ENCODE measurements at regions not wholly inside any gene's neighbourhood (a gene's known extent, or its start where the extent isn't known, plus 50 kb on each side); places are given as distances from the start of the nearest gene placed in this dataset.
"Not testable (repeated sequence)": the region's sequence is repeated elsewhere in the genome, so short reads cannot be mapped to it uniquely, and the experiment has no call there.

- no peak for DNase-seq
Observed at GRCh38 chr3:81888914-81889557, 127.6 kb upstream of the GBE1 start.

- no peak for DNase-seq
Observed at GRCh38 chr3:81887448-81887847, 126.0 kb upstream of the GBE1 start.

GRCh38 chr3:81886081-81886480 lies 124.6 kb upstream of the GBE1 start:
- no peak for DNase-seq

- DNase-seq: no peak
Observed at GRCh38 chr3:81884791-81885190, 123.3 kb upstream of the GBE1 start.

DNA sequence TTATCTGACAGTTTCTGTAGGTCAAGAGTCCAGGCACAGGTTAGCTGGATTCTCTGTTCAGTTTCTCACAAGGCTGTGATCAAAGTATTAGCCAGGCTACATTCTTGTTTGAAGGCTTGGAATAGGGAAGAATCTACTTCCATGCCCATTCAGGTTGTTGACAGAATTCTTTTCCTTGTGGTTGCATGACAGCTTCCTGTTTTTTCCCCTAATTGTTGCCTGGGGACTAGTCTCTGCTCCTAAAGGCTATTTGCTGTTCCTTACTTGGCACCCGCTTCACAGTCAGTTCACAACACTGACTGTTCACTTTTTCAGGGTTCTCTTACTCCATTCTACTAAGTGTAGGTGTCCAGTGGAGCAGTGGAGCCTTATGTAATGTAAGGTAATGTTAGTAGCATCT lies 115.4 kb upstream of the GBE1 start:
- DNase-seq: no peak

GRCh38 chr3:81874738-81875137 lies 113.3 kb upstream of the GBE1 start:
- DNase-seq: no peak

DNA sequence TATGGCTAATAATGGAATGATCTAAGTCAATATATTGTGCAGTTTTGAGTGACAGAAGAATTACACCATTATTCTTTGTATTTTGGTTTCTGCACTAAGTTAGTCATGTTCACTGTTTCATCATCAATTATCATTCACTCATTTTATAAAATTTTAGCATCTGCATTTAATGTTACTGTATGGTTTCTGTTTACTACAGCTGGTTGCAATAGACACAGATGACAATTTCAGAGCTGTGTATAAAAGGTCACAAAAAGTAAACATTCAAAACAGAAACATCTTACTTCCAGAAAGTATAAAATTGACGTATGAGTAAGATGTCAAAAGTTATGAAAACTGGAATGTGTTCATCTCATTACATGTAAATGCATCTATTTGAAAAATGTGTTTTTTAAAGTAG lies 111.1 kb upstream of the GBE1 start:
- no peak for DNase-seq

DNA sequence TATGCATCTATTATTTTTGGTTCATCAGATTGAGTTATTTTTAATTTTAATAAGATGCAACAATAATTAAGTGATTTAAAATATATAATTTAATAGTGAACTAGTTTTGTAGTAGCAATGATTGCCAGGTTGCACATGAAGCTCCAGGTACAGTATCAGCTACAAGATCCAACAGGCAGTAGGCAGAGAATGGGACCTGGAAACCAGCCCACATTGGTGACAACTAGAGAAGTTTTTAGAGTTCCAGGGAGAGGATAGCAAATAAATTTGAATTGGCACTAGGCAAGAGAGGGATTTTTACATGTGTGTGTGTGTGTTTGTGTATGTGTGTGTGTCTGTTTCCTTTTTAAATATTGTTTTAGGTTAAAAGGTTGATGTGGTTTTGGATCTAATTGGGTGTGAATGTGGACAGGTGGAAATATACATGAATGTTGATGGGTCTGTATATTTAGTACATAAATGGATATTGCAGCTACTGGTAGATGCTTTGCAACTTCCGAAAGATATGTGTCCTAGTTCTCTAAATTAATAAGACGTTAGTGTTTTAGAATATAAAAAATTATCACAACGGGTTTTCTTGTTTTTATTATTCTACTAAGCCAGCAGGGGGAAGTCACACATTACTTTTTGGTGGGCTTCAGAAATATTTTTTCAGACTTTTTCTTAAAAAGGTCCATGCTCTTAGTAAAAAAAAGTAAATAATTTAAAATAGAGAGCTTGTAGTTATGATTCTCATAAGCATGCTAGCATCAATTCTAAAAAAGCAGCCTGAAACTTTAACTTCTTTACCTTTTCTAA lies 110.1 kb upstream of the GBE1 start:
- no peak for DNase-seq

- no peak for DNase-seq
Observed at GRCh38 chr3:81869382-81869781, 107.9 kb upstream of the GBE1 start.

DNA sequence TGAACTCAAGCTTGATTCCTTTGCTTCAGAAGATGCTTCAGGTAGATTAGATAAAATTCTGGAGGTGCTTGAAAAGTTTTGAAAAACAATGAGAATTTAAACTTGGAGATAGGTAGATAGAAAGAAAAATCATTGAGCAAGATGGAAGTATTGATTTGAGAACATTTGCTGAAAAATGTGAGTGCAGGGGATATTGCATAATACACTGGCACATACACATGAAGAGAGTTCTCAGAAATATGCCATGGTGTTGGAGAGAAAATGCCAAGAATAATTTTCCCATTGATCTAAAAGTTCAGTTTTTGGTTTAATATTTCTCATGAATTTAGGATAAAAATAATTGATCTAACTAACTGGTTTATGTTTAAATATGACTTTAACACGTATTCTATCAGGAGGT lies 107.2 kb upstream of the GBE1 start:
- DNase-seq: no peak

- no peak for DNase-seq
Observed at GRCh38 chr3:81867875-81868274, 106.4 kb upstream of the GBE1 start.

GRCh38 chr3:81865164-81865563 lies 103.7 kb upstream of the GBE1 start:
- not testable (repeated sequence) for DNase-seq

DNA sequence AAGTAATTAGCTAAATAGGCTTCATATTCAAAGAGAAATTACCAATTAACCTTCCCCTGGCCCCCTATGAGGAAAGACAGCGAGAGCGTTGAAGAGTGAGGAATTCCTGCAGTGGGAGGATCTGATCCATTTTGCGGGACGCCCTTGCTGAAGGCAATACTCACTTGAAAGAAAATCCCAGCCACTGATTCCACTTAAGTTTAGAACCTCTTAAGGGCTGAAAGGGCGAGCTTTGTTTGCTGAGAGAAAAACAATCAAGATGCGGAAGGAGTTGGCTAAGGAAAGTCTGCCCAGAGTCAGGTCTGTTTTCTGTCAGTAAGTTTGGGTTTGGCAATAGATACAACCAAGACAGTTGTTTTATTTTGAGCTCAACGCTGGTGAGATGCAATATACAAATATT lies 102.8 kb upstream of the GBE1 start:
- no peak for DNase-seq

- no peak for DNase-seq
Observed at GRCh38 chr3:81863756-81864155, 102.3 kb upstream of the GBE1 start.

GRCh38 chr3:81861593-81861992 lies 100.1 kb upstream of the GBE1 start:
- DNase-seq: no peak

- no peak for DNase-seq
Observed at GRCh38 chr3:81859524-81859923, 98.1 kb upstream of the GBE1 start.

GRCh38 chr3:81853431-81853830 lies 92.0 kb upstream of the GBE1 start:
- DNase-seq: no peak

DNA sequence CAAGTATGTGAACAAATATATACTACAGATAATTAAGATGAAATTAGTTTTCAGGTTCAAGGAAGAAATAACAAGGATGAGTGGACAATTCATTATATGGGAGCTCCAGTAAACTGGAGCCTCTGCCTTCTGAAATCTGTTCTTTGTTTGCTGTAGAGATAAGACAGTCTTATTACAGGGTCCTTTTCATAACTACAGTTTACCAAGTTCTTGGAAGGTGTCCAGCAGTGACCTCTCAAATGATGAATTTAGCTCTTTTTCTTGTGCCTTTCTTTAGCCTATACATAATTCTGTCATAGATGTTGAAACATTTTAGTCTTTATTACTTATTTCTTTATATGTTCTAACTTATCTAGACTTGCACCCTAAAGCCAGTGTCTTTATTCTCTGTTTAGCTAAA lies 89.7 kb upstream of the GBE1 start:
- no peak for DNase-seq

GRCh38 chr3:81846988-81847387 lies 85.5 kb upstream of the GBE1 start:
- DNase-seq: no peak

DNA sequence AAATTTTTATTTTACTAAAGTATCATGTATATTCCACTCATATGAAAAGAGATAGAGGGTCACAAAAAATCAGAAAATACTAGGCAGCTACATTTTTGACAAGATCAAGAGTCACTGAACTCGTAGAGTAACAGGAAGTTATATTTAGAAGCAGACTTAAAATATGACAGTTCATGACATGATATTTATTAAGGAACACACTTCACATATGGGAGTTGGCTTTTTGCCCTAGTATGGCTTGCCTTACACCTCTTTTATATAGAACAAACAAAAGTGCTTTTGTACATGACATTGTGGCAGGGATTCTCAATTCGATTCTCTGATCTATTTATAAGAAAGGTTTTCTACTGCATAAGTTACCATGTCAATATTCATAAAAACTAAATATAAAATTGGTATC lies 80.1 kb upstream of the GBE1 start:
- peak; percentile 12 to 16 for DNase-seq

GRCh38 chr3:81839504-81840094 lies 78.2 kb upstream of the GBE1 start:
- DNase-seq: no peak

GRCh38 chr3:81838457-81838856 lies 77.0 kb upstream of the GBE1 start:
- DNase-seq: no peak

- DNase-seq: peak in 1 of 2 experiments; percentile 13
Observed at GRCh38 chr3:81837071-81837593, 75.7 kb upstream of the GBE1 start.

GRCh38 chr3:81829937-81830336 lies 68.5 kb upstream of the GBE1 start:
- DNase-seq: peak; percentile 15 to 40
